ENCODE measurements at regions not wholly inside any gene's neighbourhood (a gene's known extent, or its start where the extent isn't known, plus 50 kb on each side); places are given as distances from the start of the nearest gene placed in this dataset.

DNA sequence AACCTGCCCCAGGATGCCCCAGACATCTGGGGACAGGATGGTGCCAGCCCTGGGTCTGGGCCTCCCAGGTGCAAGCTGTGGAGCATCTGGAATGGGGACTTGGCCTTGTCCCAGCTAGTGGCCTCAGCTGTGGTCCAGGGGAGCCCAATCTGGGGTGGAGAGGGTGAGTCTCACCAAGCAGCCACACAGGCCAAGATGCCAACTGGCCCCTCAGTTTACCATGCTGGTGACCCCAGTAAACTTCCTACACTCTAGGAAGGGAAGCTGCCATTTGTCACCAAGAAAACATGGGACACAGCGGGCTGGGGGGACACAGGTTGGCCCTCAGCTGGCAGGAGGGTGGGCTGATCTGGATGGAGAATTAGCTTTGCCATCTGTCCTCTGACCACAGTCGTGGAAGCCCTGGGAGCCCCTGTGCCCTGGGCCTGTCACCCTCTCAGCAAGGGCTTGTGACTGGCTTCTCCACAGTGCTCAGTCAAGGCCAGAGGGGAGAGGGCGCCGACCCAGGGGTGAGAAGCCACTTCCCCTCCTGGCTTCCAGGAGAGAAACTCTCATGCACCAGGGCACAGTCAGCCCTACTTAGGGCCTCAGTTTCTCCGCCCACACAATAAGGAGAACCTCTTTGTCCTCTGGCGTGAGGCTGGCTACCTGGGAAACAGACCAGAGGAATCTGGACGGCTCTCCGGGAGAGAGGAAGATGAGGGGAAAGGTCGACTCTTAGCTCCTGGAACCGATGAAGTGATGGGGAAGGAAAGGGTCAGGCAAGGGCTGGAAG, 126.4 kb upstream of the SMURF2 start:
- H2AFZ ChIP-seq (ENCODE audit: low read depth, low read length), result no peak overlapping the region
- H3K27me3 ChIP-seq (ENCODE audit: low read depth, low read length), result no peaks in the 10 kb centered on the region
- TF ChIP-seq EZH2phosphoT487 (IDR thresholded peaks at IDR 0.05; ENCODE audit: low read depth), result no peak
- TF ChIP-seq, protein P1, sequence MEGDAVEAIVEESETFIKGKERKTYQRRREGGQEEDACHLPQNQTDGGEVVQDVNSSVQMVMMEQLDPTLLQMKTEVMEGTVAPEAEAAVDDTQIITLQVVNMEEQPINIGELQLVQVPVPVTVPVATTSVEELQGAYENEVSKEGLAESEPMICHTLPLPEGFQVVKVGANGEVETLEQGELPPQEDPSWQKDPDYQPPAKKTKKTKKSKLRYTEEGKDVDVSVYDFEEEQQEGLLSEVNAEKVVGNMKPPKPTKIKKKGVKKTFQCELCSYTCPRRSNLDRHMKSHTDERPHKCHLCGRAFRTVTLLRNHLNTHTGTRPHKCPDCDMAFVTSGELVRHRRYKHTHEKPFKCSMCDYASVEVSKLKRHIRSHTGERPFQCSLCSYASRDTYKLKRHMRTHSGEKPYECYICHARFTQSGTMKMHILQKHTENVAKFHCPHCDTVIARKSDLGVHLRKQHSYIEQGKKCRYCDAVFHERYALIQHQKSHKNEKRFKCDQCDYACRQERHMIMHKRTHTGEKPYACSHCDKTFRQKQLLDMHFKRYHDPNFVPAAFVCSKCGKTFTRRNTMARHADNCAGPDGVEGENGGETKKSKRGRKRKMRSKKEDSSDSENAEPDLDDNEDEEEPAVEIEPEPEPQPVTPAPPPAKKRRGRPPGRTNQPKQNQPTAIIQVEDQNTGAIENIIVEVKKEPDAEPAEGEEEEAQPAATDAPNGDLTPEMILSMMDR (IDR thresholded peaks at IDR 0.05; ENCODE audit: low read depth, low read length), result no peak
- no peaks in the 10 kb centered on the region for H3K4me1 ChIP-seq (ENCODE audit: low read length)
- no peak overlapping the region for H3K4me3 ChIP-seq (ENCODE audit: low read length)
- H3K9me3 ChIP-seq (ENCODE audit: insufficient read depth, low read length), result no peaks in the 10 kb centered on the region
- no peak overlapping the region for H3K4me2 ChIP-seq (ENCODE audit: low read length)
- no peaks in the 10 kb centered on the region for H3K36me3 ChIP-seq (replicated peaks; ENCODE audit: low read depth, low read length)
- no peak overlapping the region for H3K27ac ChIP-seq (ENCODE audit: low read length)
- H4K20me1 ChIP-seq (ENCODE audit: insufficient read depth, low read length), result no peaks in the 10 kb centered on the region
- no peaks in the 10 kb centered on the region for H3K79me2 ChIP-seq (ENCODE audit: low read length)
- no peak overlapping the region for H3K9ac ChIP-seq (ENCODE audit: low read length)

DNA sequence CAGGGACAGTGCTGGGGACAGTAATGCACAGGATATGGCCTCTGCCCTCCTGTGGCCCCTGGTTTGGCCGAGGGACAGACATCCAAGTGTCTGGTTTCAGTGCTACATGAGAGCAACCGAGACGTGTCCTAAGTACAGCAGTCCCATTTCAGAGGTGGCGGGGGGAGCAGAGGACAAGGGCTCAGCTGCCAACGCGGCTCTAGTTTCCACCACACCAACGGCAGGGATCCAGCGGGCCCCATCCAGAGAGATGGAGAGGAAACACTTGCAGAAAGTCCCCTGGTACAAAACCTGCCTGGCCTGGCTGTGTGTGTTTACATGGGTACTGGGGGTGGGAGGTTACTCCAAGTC, 125.8 kb upstream of the SMURF2 start:
- H3K9me3 ChIP-seq (ENCODE audit: insufficient read depth, low read length), result no peaks in the 10 kb centered on the region
- H3K9ac ChIP-seq (ENCODE audit: low read length), result no peak overlapping the region
- peaks cover under 1% of the 10 kb centered on the region; the same call in 1 of the 2 replicates for H3K4me1 ChIP-seq (ENCODE audit: low read length)
- H3K27me3 ChIP-seq (ENCODE audit: low read depth, low read length), result no peaks in the 10 kb centered on the region
- no peak for TF ChIP-seq EZH2phosphoT487 (IDR thresholded peaks at IDR 0.05; ENCODE audit: low read depth)
- TF ChIP-seq, protein P1 (IDR thresholded peaks at IDR 0.05; ENCODE audit: low read depth, low read length), result no peak
- no peak overlapping the region for H3K4me2 ChIP-seq (ENCODE audit: low read length)
- H3K27ac ChIP-seq (ENCODE audit: low read length), result no peak overlapping the region
- H4K20me1 ChIP-seq (ENCODE audit: insufficient read depth, low read length), result no peaks in the 10 kb centered on the region
- no peak overlapping the region for H3K4me3 ChIP-seq (ENCODE audit: low read length)
- no peaks in the 10 kb centered on the region for H3K36me3 ChIP-seq (replicated peaks; ENCODE audit: low read depth, low read length)
- no peak overlapping the region for H2AFZ ChIP-seq (ENCODE audit: low read depth, low read length)
- no peaks in the 10 kb centered on the region for H3K79me2 ChIP-seq (ENCODE audit: low read length)

DNA sequence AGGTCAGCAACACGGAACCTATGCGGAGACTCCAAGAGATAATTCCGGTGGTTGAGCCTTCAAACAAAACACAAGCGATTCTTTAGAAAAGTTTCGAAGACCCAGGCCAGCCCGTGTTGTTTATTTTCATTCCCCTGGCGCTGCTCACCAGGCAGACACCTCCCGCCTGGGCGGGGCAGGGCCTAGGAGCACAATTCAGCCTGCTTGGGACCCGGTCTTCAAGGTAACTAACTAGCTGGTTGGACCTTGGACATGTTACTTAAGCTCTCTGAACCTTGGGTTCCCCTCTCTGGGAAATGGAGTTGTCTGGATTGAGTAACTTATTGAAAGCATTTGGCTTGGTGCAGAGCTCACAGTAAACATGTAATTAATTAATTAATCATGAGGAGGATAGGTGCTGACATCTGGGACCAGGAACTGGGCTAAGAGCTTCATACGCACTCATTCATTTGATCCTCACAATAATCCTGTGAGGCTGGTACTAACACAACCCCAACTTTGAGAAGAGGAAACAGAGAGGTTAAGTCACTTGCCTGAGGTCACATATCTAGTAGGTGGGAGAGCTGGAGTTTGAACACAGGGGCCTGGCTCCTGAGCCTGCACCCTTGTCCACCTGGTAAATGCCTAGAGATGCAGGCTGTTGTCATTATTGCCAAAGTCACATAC, 125.3 kb upstream of the SMURF2 start:
- Histone ChIP-seq H3K36me3 (replicated peaks; ENCODE audit: low read depth, low read length) (no peaks in the 10 kb centered on the region), H3K27ac (ENCODE audit: low read length) (no peak overlapping the region), H3K4me3 (ENCODE audit: low read length) (no peak overlapping the region), H3K9ac (ENCODE audit: low read length) (no peak overlapping the region), H3K27me3 (ENCODE audit: low read depth, low read length) (no peaks in the 10 kb centered on the region), H3K79me2 (ENCODE audit: low read length) (no peaks in the 10 kb centered on the region), H4K20me1 (ENCODE audit: insufficient read depth, low read length) (no peaks in the 10 kb centered on the region), H3K4me2 (ENCODE audit: low read length) (no peak overlapping the region), H3K9me3 (ENCODE audit: insufficient read depth, low read length) (no peaks in the 10 kb centered on the region), H2AFZ (ENCODE audit: low read depth, low read length) (no peak overlapping the region), H3K4me1 (ENCODE audit: low read length) (peaks cover 2% of the 10 kb centered on the region; the same call in 1 of the 2 replicates)
- TF ChIP-seq EZH2phosphoT487 (IDR thresholded peaks at IDR 0.05; ENCODE audit: low read depth), result no peak
- TF ChIP-seq, protein P1 (IDR thresholded peaks at IDR 0.05; ENCODE audit: low read depth, low read length), result no peak

GRCh38 chr17:64786337-64786736, 124.2 kb upstream of the SMURF2 start:
- Histone ChIP-seq H3K9me3 (ENCODE audit: insufficient read depth, low read length) (no peaks in the 10 kb centered on the region), H3K4me2 (ENCODE audit: low read length) (no peak overlapping the region), H3K27me3 (ENCODE audit: low read depth, low read length) (no peaks in the 10 kb centered on the region), H3K4me1 (ENCODE audit: low read length) (peaks cover 2% of the 10 kb centered on the region; the same call in 1 of the 2 replicates), H3K36me3 (replicated peaks; ENCODE audit: low read depth, low read length) (no peaks in the 10 kb centered on the region), H2AFZ (ENCODE audit: low read depth, low read length) (no peak overlapping the region), H3K9ac (ENCODE audit: low read length) (no peak overlapping the region), H4K20me1 (ENCODE audit: insufficient read depth, low read length) (no peaks in the 10 kb centered on the region), H3K4me3 (ENCODE audit: low read length) (no peak overlapping the region), H3K27ac (ENCODE audit: low read length) (no peak overlapping the region), H3K79me2 (ENCODE audit: low read length) (no peaks in the 10 kb centered on the region)
- TF ChIP-seq, protein P1 (IDR thresholded peaks at IDR 0.05; ENCODE audit: low read depth, low read length), result no peak
- no peak for TF ChIP-seq EZH2phosphoT487 (IDR thresholded peaks at IDR 0.05; ENCODE audit: low read depth)

Measured in OCI-LY3 (cell line).